ENCODE measurements at regions not wholly inside any gene's neighbourhood (a gene's known extent, or its start where the extent isn't known, plus 50 kb on each side); places are given as distances from the start of the nearest gene placed in this dataset.

- TF ChIP-seq EZH2phosphoT487 (IDR thresholded peaks at IDR 0.05; ENCODE audit: unreplicated experiment) (no peak), NANOG (IDR thresholded peaks at IDR 0.05; ENCODE audit: borderline replicate concordance) (no peak), EZH2 (IDR thresholded peaks at IDR 0.05; ENCODE audit: low read depth, unreplicated experiment) (no peak), POLR2AphosphoS5 (IDR thresholded peaks at IDR 0.05; ENCODE audit: low read depth) (no peak), ETS1 (IDR thresholded peaks at IDR 0.05) (no peak), REST (IDR thresholded peaks at IDR 0.05; ENCODE audit: unreplicated experiment) (no peak), STAT1 (IDR thresholded peaks at IDR 0.05; ENCODE audit: unreplicated experiment) (no peak), CTCF (conservative IDR thresholded peaks at IDR 0.05; ENCODE audit: low read depth in 2 of 2) (no peak), ZNF114 (CRISPR knock-in tag; IDR thresholded peaks at IDR 0.05) (no peak), CREB1 (CRISPR knock-in tag; IDR thresholded peaks at IDR 0.05; ENCODE audit: low read depth) (no peak), ZNF462 (CRISPR knock-in tag; IDR thresholded peaks at IDR 0.05) (no peak), ZNF331 (CRISPR knock-in tag; IDR thresholded peaks at IDR 0.05; ENCODE audit: low read depth) (no peak), JUNB (IDR thresholded peaks at IDR 0.05; ENCODE audit: unreplicated experiment) (no peak)
- Mint-ChIP-seq H3K4me3 (no peak overlapping the region), H3K4me1 (peaks cover 34% of the 10 kb centered on the region), H3K27ac (no peak overlapping the region), H3K36me3 (ENCODE audit: low read depth) (no peaks in the 10 kb centered on the region; the same call in 2 of the 3 replicates), H3K27me3 (ENCODE audit: insufficient read depth, low read depth, poor library complexity) (peaks cover 17% of the 10 kb centered on the region), H3K9me3 (peaks cover 4% of the 10 kb centered on the region; the same call in 1 of the 3 replicates)
- Histone ChIP-seq H3F3A (replicated peaks; ENCODE audit: low read depth) (0 out of 2 replicates have a peak, but pooled peaks cover 3% of the 10 kb centered on the region), H3K27me3 (ENCODE audit: insufficient read depth) (no peaks in the 10 kb centered on the region), H3K4me1 (ENCODE audit: insufficient read depth) (peaks cover 16% of the 10 kb centered on the region), H2AFZ (no peak overlapping the region), H3K27ac (ENCODE audit: low read depth) (no peak overlapping the region), H3K79me2 (replicated peaks; ENCODE audit: insufficient read depth) (no peaks in the 10 kb centered on the region), H3K36me3 (ENCODE audit: insufficient read depth) (peaks cover 3% of the 10 kb centered on the region; the same call in 1 of the 2 replicates), H3K4me2 (no peak overlapping the region), H3K4me3 (no peak overlapping the region), H4K20me1 (replicated peaks; ENCODE audit: insufficient read depth) (no peaks in the 10 kb centered on the region), H3K9me2 (ENCODE audit: insufficient read depth) (0 out of 2 replicates have a peak, but pooled peaks cover 5% of the 10 kb centered on the region)
- DNase-seq (ENCODE audit: low spot score): no peak
- ATAC-seq: no peak
Observed at GRCh38 chr5:78726571-78726970, 78.0 kb upstream of the LHFPL2 start.

Data from GM23338 (cell line).